ENCODE measurements at regions not wholly inside any gene's neighbourhood (a gene's known extent, or its start where the extent isn't known, plus 50 kb on each side); places are given as distances from the start of the nearest gene placed in this dataset.

DNA sequence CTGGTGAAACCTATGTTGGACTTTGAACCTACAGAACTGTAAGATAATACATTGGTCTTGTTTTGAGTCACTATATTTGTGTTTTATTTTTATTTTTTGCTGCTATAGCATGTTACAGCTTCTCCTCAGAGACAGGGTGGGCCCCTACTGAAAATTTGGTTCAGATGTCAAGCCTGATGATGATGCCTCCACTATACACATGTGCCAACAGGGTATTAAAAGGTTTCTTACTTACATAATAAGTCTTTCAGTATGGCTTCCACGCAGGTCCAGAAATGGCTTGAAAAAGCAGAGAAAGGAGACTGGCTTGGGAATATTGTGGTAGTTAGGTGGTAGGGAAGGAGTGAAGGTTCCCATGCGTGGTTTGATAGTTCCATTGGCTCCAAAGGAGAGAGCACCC lies 52.9 kb upstream of the ELAC2 start:
- H3K4me1 ChIP-seq: no peaks in the 10 kb centered on the region
- intact Hi-C loops (cut with micrococcal nuclease; ENCODE audit: unreplicated experiment): no loop called here
- BruUV-seq (replicated peaks): no TSS peak
- ChIA-PET POLR2A (no interaction called here), CTCF (no interaction called here)
- no peaks in the 10 kb centered on the region for H3K4me1 Mint-ChIP-seq (ENCODE audit: low read depth, unreplicated experiment)
- H3K4me3 ChIP-seq (ENCODE audit: low read depth, low read length): no peak overlapping the region
- H3K27me3 ChIP-seq (replicated peaks; ENCODE audit: control insufficient read depth, insufficient read depth, low read length): no peaks in the 10 kb centered on the region
- no peaks in the 10 kb centered on the region for H3K27me3 Mint-ChIP-seq (ENCODE audit: insufficient read depth, unreplicated experiment)
- H3K36me3 Mint-ChIP-seq (ENCODE audit: insufficient read depth, unreplicated experiment): no peaks in the 10 kb centered on the region
- TF ChIP-seq, protein P1, sequence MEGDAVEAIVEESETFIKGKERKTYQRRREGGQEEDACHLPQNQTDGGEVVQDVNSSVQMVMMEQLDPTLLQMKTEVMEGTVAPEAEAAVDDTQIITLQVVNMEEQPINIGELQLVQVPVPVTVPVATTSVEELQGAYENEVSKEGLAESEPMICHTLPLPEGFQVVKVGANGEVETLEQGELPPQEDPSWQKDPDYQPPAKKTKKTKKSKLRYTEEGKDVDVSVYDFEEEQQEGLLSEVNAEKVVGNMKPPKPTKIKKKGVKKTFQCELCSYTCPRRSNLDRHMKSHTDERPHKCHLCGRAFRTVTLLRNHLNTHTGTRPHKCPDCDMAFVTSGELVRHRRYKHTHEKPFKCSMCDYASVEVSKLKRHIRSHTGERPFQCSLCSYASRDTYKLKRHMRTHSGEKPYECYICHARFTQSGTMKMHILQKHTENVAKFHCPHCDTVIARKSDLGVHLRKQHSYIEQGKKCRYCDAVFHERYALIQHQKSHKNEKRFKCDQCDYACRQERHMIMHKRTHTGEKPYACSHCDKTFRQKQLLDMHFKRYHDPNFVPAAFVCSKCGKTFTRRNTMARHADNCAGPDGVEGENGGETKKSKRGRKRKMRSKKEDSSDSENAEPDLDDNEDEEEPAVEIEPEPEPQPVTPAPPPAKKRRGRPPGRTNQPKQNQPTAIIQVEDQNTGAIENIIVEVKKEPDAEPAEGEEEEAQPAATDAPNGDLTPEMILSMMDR (IDR thresholded peaks at IDR 0.05; ENCODE audit: insufficient read depth in 1 of 2, low read depth in 1 of 2, low read length in 1 of 2, severe bottlenecking in 1 of 2, unreplicated experiment in 1 of 2): no peak
- no peaks in the 10 kb centered on the region for H3K36me3 ChIP-seq (ENCODE audit: control insufficient read depth, insufficient read depth, low read length)
- H3K4me3 Mint-ChIP-seq (ENCODE audit: unreplicated experiment): no peak overlapping the region
- H3K9me3 ChIP-seq: no peaks in the 10 kb centered on the region
- no peak for DNase-seq
- H3K9me3 Mint-ChIP-seq (ENCODE audit: unreplicated experiment): peaks cover 9% of the 10 kb centered on the region
- H3K27ac Mint-ChIP-seq (ENCODE audit: unreplicated experiment): no peak overlapping the region

DNA sequence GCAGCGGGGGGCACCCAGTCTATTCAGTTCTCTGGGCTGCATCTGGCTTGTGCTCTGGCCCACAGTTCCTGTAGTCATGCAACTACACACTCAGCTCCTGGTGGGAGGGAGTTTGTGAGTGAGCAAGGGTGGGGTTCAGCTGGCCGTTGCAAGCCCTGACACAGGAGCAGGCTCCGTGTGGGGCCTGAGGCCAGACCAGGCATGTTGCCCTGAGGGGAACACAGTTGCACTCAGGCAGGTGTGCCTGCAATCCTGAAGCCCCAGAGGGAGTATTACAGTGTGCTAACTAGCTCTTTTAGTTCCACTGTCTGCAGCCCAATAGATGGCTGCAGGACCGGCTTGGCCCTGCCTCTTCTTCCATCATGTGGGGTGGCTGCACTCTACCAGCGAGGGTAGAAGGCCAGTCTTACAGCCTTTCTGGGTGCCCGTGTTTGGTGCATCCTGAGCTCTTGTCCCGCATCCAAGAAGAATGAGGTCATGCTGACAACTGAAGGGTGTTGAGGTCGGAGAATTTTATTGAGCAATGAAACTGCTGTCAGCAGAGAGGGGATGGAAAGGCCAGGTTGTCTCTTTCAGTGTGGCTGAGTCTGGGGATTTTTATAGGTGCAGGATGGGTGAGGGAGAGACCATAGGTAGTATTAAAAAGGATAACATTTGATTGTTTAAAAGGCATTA lies 49.9 kb upstream of the ELAC2 start:
- H3K9me3 ChIP-seq: no peaks in the 10 kb centered on the region
- Mint-ChIP-seq H3K4me1 (ENCODE audit: low read depth, unreplicated experiment) (no peaks in the 10 kb centered on the region), H3K27me3 (ENCODE audit: insufficient read depth, unreplicated experiment) (no peaks in the 10 kb centered on the region), H3K36me3 (ENCODE audit: insufficient read depth, unreplicated experiment) (no peaks in the 10 kb centered on the region), H3K27ac (ENCODE audit: unreplicated experiment) (no peak overlapping the region), H3K4me3 (ENCODE audit: unreplicated experiment) (no peak overlapping the region), H3K9me3 (ENCODE audit: unreplicated experiment) (peaks cover 9% of the 10 kb centered on the region)
- no peak overlapping the region for H3K4me3 ChIP-seq (ENCODE audit: low read depth, low read length)
- ChIA-PET CTCF (no interaction called here), POLR2A (no interaction called here)
- intact Hi-C loops (cut with micrococcal nuclease; ENCODE audit: unreplicated experiment): no loop called here
- TF ChIP-seq, protein P1 (IDR thresholded peaks at IDR 0.05; ENCODE audit: insufficient read depth in 1 of 2, low read depth in 1 of 2, low read length in 1 of 2, severe bottlenecking in 1 of 2, unreplicated experiment in 1 of 2): no peak
- H3K27me3 ChIP-seq (replicated peaks; ENCODE audit: control insufficient read depth, insufficient read depth, low read length): no peaks in the 10 kb centered on the region
- H3K36me3 ChIP-seq (ENCODE audit: control insufficient read depth, insufficient read depth, low read length): no peaks in the 10 kb centered on the region
- BruUV-seq (replicated peaks): no TSS peak
- no peak for DNase-seq
- H3K4me1 ChIP-seq: no peaks in the 10 kb centered on the region
